Ovary (tissue), 7 donors: ENCODE measurements at regions not wholly inside any gene's neighbourhood (a gene's known extent, or its start where the extent isn't known, plus 50 kb on each side); places are given as distances from the start of the nearest gene placed in this dataset.

Experiments used
- DNase-seq, 5 donors: peaks; one replicate each; pipeline ENCODE4 v3.0.0-alpha.2; 2019 to 2020
- H3K27ac ChIP-seq, 2 donors: fragments of 200-600 bp; one replicate each; pipeline versions ENCODE4 v1.5.1 to v1.8.0; 2019 to 2022
- H3K27me3 ChIP-seq: fragments of 200-600 bp; one replicate; pipeline ENCODE4 v1.8.0; 2022
- H3K36me3 ChIP-seq: fragments of 200-600 bp; sonication (generic); one replicate; pipeline ENCODE4 v1.5.1; 2019
- H3K4me1 ChIP-seq: one replicate; pipeline ENCODE4 v1.8.1; 2013; ENCODE audit warnings: mild to moderate bottlenecking, moderate library complexity; ENCODE audit not compliant: insufficient read depth
- H3K4me3 ChIP-seq: fragments of 200-600 bp; sonication (generic); one replicate; pipeline ENCODE4 v1.5.1; 2017
- H3K9me3 ChIP-seq, 2 donors: fragments of 200-600 bp in 1 of 2; sonication (generic) in 1 of 2; one replicate each; pipeline versions ENCODE4 v1.5.1 to v1.8.1; 2013 to 2019; ENCODE audit warnings: mild to moderate bottlenecking in 1 of 2, moderate library complexity in 1 of 2
- EP300 ChIP-seq: sonication (generic); formaldehyde crosslinking; IDR thresholded peaks from one replicate; pipeline ENCODE4 v1.6.1; 2017; ENCODE audit warnings: antibody characterized with exemption
- POLR2A ChIP-seq: fragments of 450-650 bp; IDR thresholded peaks from one replicate; pipeline ENCODE4 v1.6.1; 2017; ENCODE audit warnings: antibody characterized with exemption, mild to moderate bottlenecking, moderate library complexity
- WGBS, 3 donors: extraction: QIAGEN DNeasy Blood & Tissue Kit in 1 of 3; methylation state at CpG; one replicate each; pipeline versions ENCODE4 v1.1.5 to v1.1.7; 2013 to 2017; 5-methylcytosine and 5-hydroxymethylcytosine counted together
- intact Hi-C, 4 donors: fragments of 100-400 bp; cut with DNase I; formaldehyde crosslinking; loops; one replicate each; pipeline versions ENCODE4 v1.11.0 to v1.15.1; 2022 to 2023
- TF ChIP-seq, protein P1 (sequence below), 3 donors: fragments of 450-650 bp in 2 of 3; fragments of 200-600 bp in 1 of 3; IDR thresholded peaks; one replicate each; pipeline versions ENCODE4 v1.5.1 to v1.8.0; 2016 to 2022; ENCODE audit warnings: antibody characterized with exemption in 3 of 3, mild to moderate bottlenecking in 1 of 3
- donor health status: DM: no; HTN: no; CAD: no; lungs with moderate emphysema.
- donor health status: DM: no; HTN: no; CAD: no.
- donor health status: Bipolar disorder and iron deficiency.
- donor health status: DM: no; HTN: no; CAD: no.
- donor health status: DM: yes; HTN: yes; CAD: no.

DNA sequence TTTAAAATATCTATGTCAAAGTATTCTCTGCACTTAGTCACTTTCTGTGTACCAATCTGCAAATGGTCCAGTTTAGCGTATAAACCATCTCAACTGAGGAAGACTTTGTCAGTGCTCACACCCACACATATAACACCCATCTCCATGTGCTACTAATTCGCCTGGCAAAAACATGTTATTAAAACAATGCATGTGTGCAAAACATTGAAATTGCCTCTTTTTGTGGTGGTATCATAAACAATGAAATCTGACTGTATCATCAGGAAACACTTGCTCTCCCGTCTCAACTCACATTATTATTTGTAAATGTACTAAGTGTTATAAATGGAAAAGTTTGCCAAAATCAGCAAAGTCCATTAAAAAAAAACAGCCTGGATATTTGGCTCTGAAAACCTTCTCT lies 105.9 kb upstream of the FOXC1 start:
- Histone ChIP-seq H3K4me1 (no peaks in the 10 kb centered on the region), H3K27me3 (no peaks in the 10 kb centered on the region), H3K36me3 (no peaks in the 10 kb centered on the region), H3K4me3 (no peak overlapping the region), H3K27ac (no peak overlapping the region), H3K9me3 (no peaks in the 10 kb centered on the region)
- intact Hi-C loops, result no loop called here
- WGBS, 3 donors, result 24 to 31% (median 27%) methylated on average over 3 of the region's 3 CpGs
- no peak for DNase-seq
- TF ChIP-seq, protein P1, sequence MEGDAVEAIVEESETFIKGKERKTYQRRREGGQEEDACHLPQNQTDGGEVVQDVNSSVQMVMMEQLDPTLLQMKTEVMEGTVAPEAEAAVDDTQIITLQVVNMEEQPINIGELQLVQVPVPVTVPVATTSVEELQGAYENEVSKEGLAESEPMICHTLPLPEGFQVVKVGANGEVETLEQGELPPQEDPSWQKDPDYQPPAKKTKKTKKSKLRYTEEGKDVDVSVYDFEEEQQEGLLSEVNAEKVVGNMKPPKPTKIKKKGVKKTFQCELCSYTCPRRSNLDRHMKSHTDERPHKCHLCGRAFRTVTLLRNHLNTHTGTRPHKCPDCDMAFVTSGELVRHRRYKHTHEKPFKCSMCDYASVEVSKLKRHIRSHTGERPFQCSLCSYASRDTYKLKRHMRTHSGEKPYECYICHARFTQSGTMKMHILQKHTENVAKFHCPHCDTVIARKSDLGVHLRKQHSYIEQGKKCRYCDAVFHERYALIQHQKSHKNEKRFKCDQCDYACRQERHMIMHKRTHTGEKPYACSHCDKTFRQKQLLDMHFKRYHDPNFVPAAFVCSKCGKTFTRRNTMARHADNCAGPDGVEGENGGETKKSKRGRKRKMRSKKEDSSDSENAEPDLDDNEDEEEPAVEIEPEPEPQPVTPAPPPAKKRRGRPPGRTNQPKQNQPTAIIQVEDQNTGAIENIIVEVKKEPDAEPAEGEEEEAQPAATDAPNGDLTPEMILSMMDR (IDR thresholded peaks at IDR 0.05), result no peak
- TF ChIP-seq POLR2A (no peak), EP300 (no peak)

DNA sequence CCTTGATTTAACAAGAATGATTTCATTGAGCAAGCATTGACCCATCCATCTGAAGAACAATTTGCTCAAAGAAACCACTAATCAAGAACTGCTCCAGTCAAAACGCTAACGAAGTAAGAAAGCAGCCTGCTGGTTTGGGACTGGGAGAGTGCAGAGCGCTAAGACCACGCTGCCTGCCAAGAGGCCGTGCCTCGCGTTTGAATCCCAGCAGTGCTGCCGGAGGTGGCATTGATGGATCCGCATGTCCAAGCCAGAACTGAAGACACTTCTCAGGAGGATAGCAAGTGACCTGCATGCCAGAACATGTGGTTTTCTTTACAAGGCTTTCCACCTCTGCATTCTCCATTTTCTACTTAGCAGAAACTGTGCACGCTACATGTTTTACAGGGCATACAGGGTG lies 105.2 kb upstream of the FOXC1 start:
- 53 to 65% (median 58%) methylated on average over 10 of the region's 10 CpGs for WGBS, 3 donors
- Histone ChIP-seq H3K4me1 (no peaks in the 10 kb centered on the region), H3K27me3 (no peaks in the 10 kb centered on the region), H3K4me3 (no peak overlapping the region), H3K9me3 (no peaks in the 10 kb centered on the region), H3K27ac (no peak overlapping the region), H3K36me3 (no peaks in the 10 kb centered on the region)
- no peak for DNase-seq
- intact Hi-C loops, result no loop called here
- TF ChIP-seq POLR2A (no peak), EP300 (no peak)

DNA sequence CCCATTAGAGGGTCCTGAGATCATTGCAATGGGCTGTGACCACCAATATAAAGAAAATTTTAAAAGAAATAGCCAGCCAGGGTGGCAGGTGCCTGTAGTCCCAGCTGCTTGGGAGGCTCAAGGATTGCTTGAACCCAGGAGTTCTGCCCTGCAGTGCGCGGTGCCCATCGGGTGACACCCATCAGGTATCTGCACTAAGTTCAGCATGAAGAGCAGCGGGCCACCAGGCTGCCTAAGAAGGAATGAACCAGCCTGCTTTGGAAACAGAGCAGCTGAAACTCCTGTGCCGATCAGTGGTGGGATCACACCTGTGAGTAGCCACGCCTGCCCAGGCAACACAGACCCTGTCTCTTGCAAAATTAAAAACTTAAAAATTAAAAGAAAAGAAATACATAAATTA lies 102.5 kb upstream of the FOXC1 start:
- H3K4me1 ChIP-seq, result no peaks in the 10 kb centered on the region
- WGBS, 3 donors, result 80 to 91% (median 90%) methylated on average over 6 of the region's 6 CpGs
- TF ChIP-seq POLR2A, result no peak
- no peak for TF ChIP-seq EP300
- TF ChIP-seq, protein P1 (IDR thresholded peaks at IDR 0.05), result no peak
- intact Hi-C loops, result no loop called here
- H3K36me3 ChIP-seq, result no peaks in the 10 kb centered on the region
- no peak overlapping the region for H3K4me3 ChIP-seq
- no peaks in the 10 kb centered on the region for H3K9me3 ChIP-seq
- DNase-seq, result no peak
- no peak overlapping the region for H3K27ac ChIP-seq
- H3K27me3 ChIP-seq, result no peaks in the 10 kb centered on the region

DNA sequence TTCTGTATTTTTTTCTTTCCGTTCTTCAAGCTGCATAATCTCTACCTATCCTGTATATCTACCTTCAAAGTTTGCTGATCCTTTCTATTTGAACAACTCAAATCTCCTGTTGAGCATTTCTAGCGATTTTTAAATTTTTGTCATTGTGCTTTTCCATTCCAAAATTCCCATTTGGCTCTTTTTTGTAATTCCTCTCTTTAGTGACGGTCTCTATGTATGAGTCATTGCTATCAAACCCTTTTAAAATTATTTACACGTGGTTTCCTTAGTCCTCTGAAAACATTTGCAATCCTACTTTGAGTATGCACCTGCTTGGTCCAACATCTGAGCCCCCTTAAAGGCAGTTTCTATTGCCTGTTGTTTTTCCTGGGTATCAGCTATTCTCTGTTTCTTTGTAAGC lies 100.5 kb upstream of the FOXC1 start:
- no peaks in the 10 kb centered on the region for H3K27me3 ChIP-seq
- H3K4me3 ChIP-seq, result no peak overlapping the region
- no peak overlapping the region for H3K27ac ChIP-seq
- intact Hi-C loops, result no loop called here
- TF ChIP-seq POLR2A, result no peak
- TF ChIP-seq, protein P1 (IDR thresholded peaks at IDR 0.05), result no peak
- TF ChIP-seq EP300, result no peak
- DNase-seq, result no peak
- H3K36me3 ChIP-seq, result no peaks in the 10 kb centered on the region
- no peaks in the 10 kb centered on the region for H3K4me1 ChIP-seq
- no peaks in the 10 kb centered on the region for H3K9me3 ChIP-seq
- WGBS, 3 donors, result 79 to 86% (median 80%) methylated on average over 4 of the region's 4 CpGs

DNA sequence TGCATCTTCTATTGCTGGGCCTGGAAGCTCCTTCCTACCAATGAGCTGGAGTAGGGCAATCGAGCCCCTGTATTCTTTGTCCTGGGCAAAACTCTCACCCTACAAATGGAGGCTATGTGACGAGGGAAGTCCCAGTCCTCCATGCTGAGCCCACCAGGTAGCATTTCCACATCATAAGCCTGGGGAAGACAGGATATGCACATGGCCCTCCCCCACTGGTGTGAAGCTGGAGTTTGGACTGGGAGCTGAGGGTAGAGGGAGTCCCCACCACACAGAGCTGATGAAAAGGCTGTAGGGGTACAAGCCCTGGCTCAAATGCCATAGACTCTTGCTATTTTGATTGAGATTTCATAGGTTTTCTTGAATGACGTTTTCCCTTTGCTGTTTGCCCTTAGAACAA lies 99.5 kb upstream of the FOXC1 start:
- 77 to 93% (median 83%) methylated on average over 3 of the region's 3 CpGs for WGBS, 3 donors
- intact Hi-C loops, result no loop called here
- DNase-seq, result no peak
- Histone ChIP-seq H3K4me1 (no peaks in the 10 kb centered on the region), H3K27me3 (no peaks in the 10 kb centered on the region), H3K9me3 (no peaks in the 10 kb centered on the region), H3K4me3 (no peak overlapping the region), H3K36me3 (no peaks in the 10 kb centered on the region), H3K27ac (no peak overlapping the region)
- TF ChIP-seq EP300 (no peak), POLR2A (no peak)
- TF ChIP-seq, protein P1 (IDR thresholded peaks at IDR 0.05), result no peak
